ENCODE measurements at regions not wholly inside any gene's neighbourhood (a gene's known extent, or its start where the extent isn't known, plus 50 kb on each side); places are given as distances from the start of the nearest gene placed in this dataset.

DNA sequence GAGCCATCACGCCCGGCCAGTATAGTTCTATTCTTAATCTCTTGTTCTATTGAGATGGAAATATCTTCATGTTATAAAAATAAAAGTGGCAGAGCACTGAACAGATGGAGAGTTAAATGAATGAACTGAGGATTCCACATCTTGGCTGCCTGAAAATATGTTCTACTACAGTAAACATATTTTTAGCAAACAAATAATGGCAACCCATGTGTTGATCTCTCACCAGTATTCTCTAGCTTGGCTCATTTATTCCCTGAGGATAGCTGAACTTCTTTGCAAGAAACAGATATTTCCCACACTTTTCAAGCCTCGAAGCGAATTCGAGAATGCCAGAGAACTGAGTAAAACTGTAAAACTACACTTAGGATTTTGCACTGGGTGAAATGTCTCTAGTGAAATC lies 58.9 kb downstream of the DIRAS3 start:
- Histone ChIP-seq H3K4me1 (ENCODE audit: low read depth) (no peaks in the 10 kb centered on the region), H3K9me3 (ENCODE audit: low read depth) (no peaks in the 10 kb centered on the region), H3K36me3 (no peaks in the 10 kb centered on the region), H3K27ac (no peak overlapping the region), H3K27me3 (no peaks in the 10 kb centered on the region), H3K4me3 (no peak overlapping the region)
- TF ChIP-seq, protein P1, sequence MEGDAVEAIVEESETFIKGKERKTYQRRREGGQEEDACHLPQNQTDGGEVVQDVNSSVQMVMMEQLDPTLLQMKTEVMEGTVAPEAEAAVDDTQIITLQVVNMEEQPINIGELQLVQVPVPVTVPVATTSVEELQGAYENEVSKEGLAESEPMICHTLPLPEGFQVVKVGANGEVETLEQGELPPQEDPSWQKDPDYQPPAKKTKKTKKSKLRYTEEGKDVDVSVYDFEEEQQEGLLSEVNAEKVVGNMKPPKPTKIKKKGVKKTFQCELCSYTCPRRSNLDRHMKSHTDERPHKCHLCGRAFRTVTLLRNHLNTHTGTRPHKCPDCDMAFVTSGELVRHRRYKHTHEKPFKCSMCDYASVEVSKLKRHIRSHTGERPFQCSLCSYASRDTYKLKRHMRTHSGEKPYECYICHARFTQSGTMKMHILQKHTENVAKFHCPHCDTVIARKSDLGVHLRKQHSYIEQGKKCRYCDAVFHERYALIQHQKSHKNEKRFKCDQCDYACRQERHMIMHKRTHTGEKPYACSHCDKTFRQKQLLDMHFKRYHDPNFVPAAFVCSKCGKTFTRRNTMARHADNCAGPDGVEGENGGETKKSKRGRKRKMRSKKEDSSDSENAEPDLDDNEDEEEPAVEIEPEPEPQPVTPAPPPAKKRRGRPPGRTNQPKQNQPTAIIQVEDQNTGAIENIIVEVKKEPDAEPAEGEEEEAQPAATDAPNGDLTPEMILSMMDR (IDR thresholded peaks at IDR 0.05; ENCODE audit: low read depth, low read length): no peak
- DNase-seq (ENCODE audit: low read depth in 1 of 2, low spot score in 1 of 2): no peak

DNA sequence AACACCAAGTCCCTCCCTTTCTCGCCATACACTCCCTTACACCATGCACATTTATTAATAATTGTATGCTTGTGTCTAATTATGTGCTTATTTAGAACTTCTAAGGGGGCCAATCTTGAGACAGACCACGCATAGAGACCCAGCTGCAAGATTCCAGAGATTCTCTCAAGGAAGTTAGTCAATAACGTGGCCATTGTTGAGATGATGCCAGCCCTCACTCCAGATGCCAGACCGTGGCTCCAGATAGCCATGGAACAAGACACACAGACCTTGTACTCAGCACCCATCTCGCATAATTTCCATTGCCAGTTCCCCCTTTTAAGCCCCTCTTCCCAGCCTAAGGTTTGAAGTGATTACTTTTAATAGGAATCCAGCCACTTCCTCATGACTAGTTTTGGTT lies 62.4 kb downstream of the DIRAS3 start:
- Histone ChIP-seq H3K4me1 (ENCODE audit: low read depth) (no peaks in the 10 kb centered on the region), H3K4me3 (no peak overlapping the region), H3K27ac (no peak overlapping the region), H3K9me3 (ENCODE audit: low read depth) (no peaks in the 10 kb centered on the region), H3K36me3 (no peaks in the 10 kb centered on the region), H3K27me3 (no peaks in the 10 kb centered on the region)
- DNase-seq (ENCODE audit: low read depth in 1 of 2, low spot score in 1 of 2): peak in 1 of 2 donors; percentile 72
- TF ChIP-seq, protein P1 (IDR thresholded peaks at IDR 0.05; ENCODE audit: low read depth, low read length): no peak

DNA sequence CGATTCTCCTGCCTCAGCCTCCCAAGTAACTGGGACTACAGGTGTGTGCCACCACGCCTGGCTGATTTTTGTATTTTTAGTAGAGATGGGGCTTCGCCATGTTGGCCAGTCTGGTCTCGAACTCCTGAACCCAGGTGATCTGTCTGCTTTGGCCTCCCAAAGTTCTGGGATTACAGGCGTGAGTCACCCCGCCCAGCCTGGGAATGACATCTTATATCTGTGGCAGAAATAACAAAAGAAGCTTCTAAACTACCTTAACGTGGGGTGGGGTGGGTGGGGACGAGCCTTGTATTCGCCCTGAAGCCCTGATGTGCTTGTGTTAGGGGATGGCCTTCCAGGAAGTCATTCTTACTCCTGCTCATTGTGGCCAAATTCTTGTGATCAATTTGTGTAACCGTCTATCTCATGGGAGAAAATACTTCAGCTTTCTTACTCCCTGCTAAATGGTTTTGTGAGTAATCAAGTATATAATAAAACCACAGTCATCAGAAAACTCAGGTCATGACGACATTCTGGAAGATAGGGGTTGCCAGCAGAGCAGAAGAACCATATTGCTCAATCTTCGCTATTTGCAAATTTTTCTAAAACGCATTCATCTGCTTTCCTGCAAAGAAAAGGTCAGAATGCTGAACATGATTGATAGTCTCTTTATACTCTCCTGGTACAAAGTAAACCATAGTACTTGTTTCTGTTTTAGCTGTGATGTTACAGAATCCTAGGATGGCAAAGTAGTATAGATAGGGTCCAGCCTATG lies 63.2 kb downstream of the DIRAS3 start:
- no peak overlapping the region for H3K4me3 ChIP-seq
- no peaks in the 10 kb centered on the region for H3K9me3 ChIP-seq (ENCODE audit: low read depth)
- DNase-seq (ENCODE audit: low read depth in 1 of 2, low spot score in 1 of 2): peak in 1 of 2 donors; percentile 96
- H3K4me1 ChIP-seq (ENCODE audit: low read depth): no peaks in the 10 kb centered on the region
- TF ChIP-seq, protein P1 (IDR thresholded peaks at IDR 0.05; ENCODE audit: low read depth, low read length): no peak
- no peaks in the 10 kb centered on the region for H3K27me3 ChIP-seq
- no peak overlapping the region for H3K27ac ChIP-seq
- H3K36me3 ChIP-seq: no peaks in the 10 kb centered on the region

DNA sequence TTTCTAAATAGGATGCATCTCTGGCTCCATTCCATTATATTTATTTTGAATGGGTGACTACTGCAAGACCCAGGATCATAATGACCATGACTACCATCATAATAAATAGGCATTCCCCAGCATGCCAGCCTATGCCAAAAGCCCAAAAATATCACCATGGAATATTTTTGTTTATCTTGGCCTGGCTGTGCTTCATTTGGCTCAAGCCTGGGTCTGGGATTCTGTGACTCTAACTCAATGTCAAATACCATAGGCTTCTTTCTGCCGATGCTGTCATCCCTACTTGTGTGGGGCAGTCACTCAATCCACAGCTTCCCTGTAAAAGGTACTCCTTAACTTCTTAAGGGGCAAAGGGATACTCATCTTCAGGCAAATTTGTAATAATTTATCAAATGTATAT lies 66.6 kb downstream of the DIRAS3 start:
- no peak for DNase-seq (ENCODE audit: low read depth in 1 of 2, low spot score in 1 of 2)
- Histone ChIP-seq H3K27ac (no peak overlapping the region), H3K9me3 (ENCODE audit: low read depth) (no peaks in the 10 kb centered on the region), H3K27me3 (no peaks in the 10 kb centered on the region), H3K4me3 (no peak overlapping the region), H3K36me3 (no peaks in the 10 kb centered on the region), H3K4me1 (ENCODE audit: low read depth) (no peaks in the 10 kb centered on the region)
- TF ChIP-seq, protein P1 (IDR thresholded peaks at IDR 0.05; ENCODE audit: low read depth, low read length): no peak

DNA sequence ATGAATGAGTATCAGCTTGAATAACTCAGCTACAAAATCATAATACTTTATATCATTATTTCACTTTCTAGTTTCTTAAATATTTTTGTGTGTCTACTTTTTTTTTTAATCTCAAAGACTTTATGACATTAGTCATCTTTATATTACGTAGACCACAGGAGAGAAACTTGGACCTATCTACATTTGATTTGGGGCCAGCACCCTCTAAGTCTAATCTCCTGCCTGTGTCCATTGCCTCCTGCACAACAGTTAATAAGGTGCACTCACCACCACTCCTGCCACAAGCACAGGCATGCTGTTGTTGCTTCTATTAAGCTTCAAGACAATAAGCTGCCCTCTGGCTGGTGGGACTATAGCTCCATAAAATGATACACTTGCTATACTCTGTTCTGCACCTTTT lies 70.4 kb downstream of the DIRAS3 start:
- H3K27ac ChIP-seq: no peak overlapping the region
- H3K4me3 ChIP-seq: no peak overlapping the region
- no peaks in the 10 kb centered on the region for H3K36me3 ChIP-seq
- H3K9me3 ChIP-seq (ENCODE audit: low read depth): no peaks in the 10 kb centered on the region
- H3K27me3 ChIP-seq: no peaks in the 10 kb centered on the region
- peaks cover 14% of the 10 kb centered on the region for H3K4me1 ChIP-seq (ENCODE audit: low read depth)
- TF ChIP-seq, protein P1 (IDR thresholded peaks at IDR 0.05; ENCODE audit: low read depth, low read length): no peak
- peak in 1 of 2 donors; percentile 27 for DNase-seq (ENCODE audit: low read depth in 1 of 2, low spot score in 1 of 2)

All from cardiac muscle cell (in vitro differentiated cells and primary cell).